GM12865 (cell line): ENCODE measurements at regions not wholly inside any gene's neighbourhood (a gene's known extent, or its start where the extent isn't known, plus 50 kb on each side); places are given as distances from the start of the nearest gene placed in this dataset.

Experiments used
- DNase-seq: peaks from one replicate; pipeline ENCODE4 v3.0.0; 2010; ENCODE audit warnings: low read depth
- H3K4me3 ChIP-seq: 2 replicates; pipeline ENCODE4 v1.5.1; 2011; ENCODE audit warnings: mild to moderate bottlenecking, low read depth, low read length, control low read depth
- CTCF ChIP-seq: IDR thresholded peaks from 2 replicates; pipeline ENCODE4 v1.5.1; 2011; ENCODE audit warnings: low read length, control low read depth, low read depth, inconsistent platforms; ENCODE audit not compliant: insufficient read depth; ENCODE audit errors: missing control alignments

GRCh38 chr13:47351798-47352197, 454.9 kb upstream of the HTR2A start:
- no peak overlapping the region for H3K4me3 ChIP-seq
- TF ChIP-seq CTCF, result no peak
- no peak for DNase-seq

GRCh38 chr13:47350334-47351124, 453.7 kb upstream of the HTR2A start:
- DNase-seq, result no peak
- H3K4me3 ChIP-seq, result no peak overlapping the region
- TF ChIP-seq CTCF, result no peak

- H3K4me3 ChIP-seq, result no peak overlapping the region
- no peak for TF ChIP-seq CTCF
- DNase-seq, result no peak
These were observed 452.4 kb upstream of the HTR2A start for GRCh38 chr13:47349211-47349610.

GRCh38 chr13:47337781-47338507, 441.1 kb upstream of the HTR2A start:
- TF ChIP-seq CTCF, result no peak
- H3K4me3 ChIP-seq, result no peak overlapping the region
- no peak for DNase-seq

- H3K4me3 ChIP-seq, result no peak overlapping the region
- no peak for DNase-seq
- TF ChIP-seq CTCF, result no peak
These were observed 437.3 kb upstream of the HTR2A start for GRCh38 chr13:47334173-47334572.

- H3K4me3 ChIP-seq, result no peak overlapping the region
- no peak for TF ChIP-seq CTCF
- no peak for DNase-seq
These were observed 435.3 kb upstream of the HTR2A start for GRCh38 chr13:47332149-47332548.
